AG20443 (cell line): ENCODE measurements at regions not wholly inside any gene's neighbourhood (a gene's known extent, or its start where the extent isn't known, plus 50 kb on each side); places are given as distances from the start of the nearest gene placed in this dataset.
A peak's percentile ranks its signal among the peaks of the same experiment; 100 is the strongest.
"Not testable (repeated sequence)": the region's sequence is repeated elsewhere in the genome, so short reads cannot be mapped to it uniquely, and the experiment has no call there.

Experiments used
- DNase-seq: peaks from one replicate; pipeline ENCODE4 v3.0.0; 2012; ENCODE audit warnings: low spot score, mixed read lengths

- DNase-seq: no peak
These were observed 228.6 kb downstream of the ZNF621 start for GRCh38 chr3:40753291-40753770.

DNA sequence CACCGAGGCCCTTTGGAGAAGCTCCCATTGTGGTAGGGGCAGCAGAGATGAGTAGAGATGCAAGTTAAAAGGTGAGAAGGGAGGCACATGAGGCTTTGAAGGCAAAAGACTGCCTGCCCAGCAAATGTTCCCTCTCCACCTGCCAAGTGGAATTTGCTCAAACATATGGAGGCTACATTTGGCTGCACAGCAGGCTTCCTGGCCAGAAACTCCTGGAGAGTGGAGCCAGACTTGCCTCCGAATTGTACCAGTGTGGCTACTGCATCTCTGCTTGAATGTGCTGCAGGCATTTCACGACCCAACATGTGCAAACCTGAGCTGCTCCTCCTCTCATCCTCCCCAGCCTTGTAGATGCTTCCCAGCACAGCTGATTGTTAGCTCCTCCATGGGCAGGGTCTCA, 229.2 kb downstream of the ZNF621 start:
- DNase-seq: no peak

- no peak for DNase-seq
These were observed 230.2 kb downstream of the ZNF621 start for GRCh38 chr3:40754994-40755393.

DNA sequence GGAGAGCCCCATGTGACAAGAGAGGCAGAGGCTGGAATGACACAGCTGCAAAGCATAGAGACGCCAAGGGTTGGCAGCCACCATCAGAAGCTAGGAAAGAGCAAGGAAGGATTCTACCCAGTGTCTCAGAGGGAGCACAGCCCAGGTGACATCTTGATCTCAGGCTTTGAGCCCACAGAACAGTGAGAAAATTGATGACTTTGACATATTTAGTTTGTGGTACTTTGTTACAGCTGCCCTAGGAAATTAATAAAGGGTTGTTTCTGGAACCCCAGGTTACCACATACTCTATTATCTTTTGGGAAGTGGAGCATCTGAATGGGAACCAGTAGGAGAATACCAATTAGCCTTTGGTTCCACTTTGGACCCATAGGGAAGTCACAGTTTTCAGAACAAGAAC, 231.7 kb downstream of the ZNF621 start:
- no peak for DNase-seq

GRCh38 chr3:40762771-40763170, 238.0 kb downstream of the ZNF621 start:
- DNase-seq: not testable (repeated sequence)

DNA sequence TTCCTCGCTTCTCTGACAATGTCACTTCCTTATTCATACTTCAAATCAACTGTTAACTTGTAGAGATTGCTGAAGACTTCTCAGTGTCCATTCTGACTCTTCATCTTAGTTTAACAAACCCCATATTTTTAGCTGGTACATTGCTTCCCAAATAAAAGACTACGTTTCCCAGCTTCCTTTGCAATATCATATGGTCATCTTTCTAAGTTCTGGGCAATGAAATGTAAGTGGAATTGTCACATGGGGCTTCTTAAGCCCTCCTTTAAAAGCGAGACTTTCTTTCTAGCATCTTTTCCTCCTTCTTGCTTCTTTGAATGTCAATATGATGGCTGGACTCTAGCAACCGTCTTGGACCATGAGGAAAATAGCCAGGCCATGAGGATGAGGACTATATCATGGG, 239.0 kb downstream of the ZNF621 start:
- DNase-seq: no peak

DNA sequence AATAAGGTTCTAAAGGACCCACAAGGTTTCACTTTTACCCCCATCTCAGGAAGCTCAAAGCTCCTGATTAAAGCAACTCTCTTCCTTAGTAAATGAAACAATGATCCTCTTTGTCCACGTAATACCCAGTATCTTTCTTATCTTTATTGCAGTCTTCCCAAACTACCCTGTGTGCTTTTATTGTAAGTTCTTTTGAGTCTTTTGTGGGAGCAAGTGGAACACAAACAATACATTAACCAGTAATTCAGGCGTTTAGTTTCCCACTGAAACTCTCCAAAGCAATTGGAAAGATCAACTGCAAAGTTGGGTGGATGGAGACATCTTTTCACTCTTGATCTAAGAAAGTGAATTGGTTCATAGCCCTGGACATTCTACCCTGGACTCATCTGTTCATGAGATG, 240.0 kb downstream of the ZNF621 start:
- no peak for DNase-seq

DNA sequence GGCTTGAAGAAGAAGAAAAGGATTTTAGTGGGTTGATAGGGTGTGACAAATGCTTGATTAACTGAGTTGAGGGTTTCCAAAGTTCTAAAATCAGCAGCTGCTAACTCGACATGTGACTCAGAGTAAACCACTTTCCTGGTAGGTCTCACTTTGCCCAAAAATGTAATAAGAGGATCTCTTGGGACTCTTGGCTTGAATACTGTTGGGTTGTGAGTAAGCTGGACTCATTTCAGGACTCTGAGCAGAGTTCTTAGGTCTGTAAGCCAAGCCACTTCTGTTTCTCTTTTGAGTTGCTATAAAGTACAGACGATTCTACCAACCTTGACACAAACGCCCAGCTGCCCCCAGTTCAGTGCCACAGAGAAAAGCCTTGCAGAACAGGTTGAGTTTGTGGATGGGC, 241.1 kb downstream of the ZNF621 start:
- DNase-seq: no peak

DNA sequence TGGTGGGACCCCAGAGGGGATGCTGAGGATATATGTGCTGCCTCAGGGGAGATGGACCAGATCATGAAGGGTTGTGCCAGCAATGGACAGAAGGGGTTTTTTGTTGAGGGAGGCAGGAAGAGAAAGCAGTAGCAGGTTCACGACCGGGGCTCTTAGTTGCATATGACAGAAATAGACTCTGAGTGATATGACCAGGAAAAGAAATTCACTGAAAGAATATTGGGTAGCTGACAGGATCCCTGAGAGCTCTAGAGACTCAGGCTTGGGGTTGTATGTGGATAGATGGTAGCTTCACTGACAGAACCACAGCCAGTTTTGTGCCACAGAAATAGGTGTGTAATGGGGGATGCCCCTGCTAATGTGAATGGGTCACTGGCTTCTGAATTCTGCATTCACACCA, 241.6 kb downstream of the ZNF621 start:
- DNase-seq: no peak

- no peak for DNase-seq
These were observed 243.3 kb downstream of the ZNF621 start for GRCh38 chr3:40768046-40768445.

- DNase-seq: no peak
These were observed 243.8 kb downstream of the ZNF621 start for GRCh38 chr3:40768536-40768935.

GRCh38 chr3:40770061-40770460, 245.3 kb downstream of the ZNF621 start:
- no peak for DNase-seq

- DNase-seq: no peak
These were observed 246.4 kb downstream of the ZNF621 start for GRCh38 chr3:40771112-40771511.

- DNase-seq: no peak
These were observed 254.3 kb downstream of the ZNF621 start for GRCh38 chr3:40779039-40779438.

GRCh38 chr3:40780291-40780924, 255.6 kb downstream of the ZNF621 start:
- DNase-seq: peak; percentile 72

GRCh38 chr3:40780925-40781406, 256.2 kb downstream of the ZNF621 start:
- DNase-seq: peak; percentile 43

GRCh38 chr3:40782111-40782721, 257.5 kb downstream of the ZNF621 start:
- no peak for DNase-seq

- DNase-seq: no peak
These were observed 266.0 kb downstream of the ZNF621 start for GRCh38 chr3:40790746-40791145.

- no peak for DNase-seq
These were observed 269.0 kb downstream of the ZNF621 start for GRCh38 chr3:40793730-40794129.

GRCh38 chr3:40800343-40800742, 275.6 kb downstream of the ZNF621 start:
- peak; percentile 74 for DNase-seq

DNA sequence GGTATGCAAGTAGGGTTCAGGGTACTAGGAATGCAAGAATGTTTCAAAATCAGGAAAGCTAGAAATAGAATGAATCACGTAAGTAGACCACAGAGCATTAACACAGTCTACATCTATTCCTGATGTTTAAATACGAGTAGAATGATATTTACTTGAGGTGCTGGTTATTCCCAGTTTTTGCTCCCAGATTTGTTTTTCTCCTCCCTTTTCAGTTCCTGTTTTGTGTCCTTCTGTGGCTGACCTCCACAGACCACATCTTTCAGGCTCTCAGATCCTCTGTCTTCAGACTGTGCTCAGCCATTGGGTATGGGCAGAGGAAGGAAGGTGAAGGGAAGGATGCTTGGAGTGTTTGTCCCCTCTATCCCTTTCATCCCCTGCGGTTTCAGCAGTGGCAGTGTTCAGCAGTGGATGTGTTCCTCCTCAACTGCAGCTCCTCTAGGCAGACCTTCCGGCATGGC, 276.6 kb downstream of the ZNF621 start:
- DNase-seq: no peak

DNA sequence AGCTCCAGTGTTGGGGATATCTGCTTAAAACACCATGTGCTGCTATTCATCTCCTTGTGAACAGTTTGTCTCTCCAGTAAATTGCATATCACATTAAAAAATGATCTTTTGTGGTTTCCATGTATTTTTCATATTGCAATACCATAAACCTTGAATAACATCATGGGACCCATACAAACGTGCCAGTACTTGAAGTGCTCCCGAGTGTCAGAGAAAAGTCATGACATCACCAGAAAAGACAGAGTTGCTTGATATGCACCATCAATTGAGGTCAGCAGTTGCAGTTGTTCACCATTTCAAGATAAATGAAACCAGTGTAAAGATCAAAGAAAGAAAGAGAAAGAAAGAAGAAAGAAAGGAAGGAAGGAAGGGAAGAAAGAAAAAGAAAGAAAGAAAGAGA, 278.6 kb downstream of the ZNF621 start:
- no peak for DNase-seq

GRCh38 chr3:40805456-40805855, 280.7 kb downstream of the ZNF621 start:
- DNase-seq: no peak

GRCh38 chr3:40810813-40811212, 286.1 kb downstream of the ZNF621 start:
- no peak for DNase-seq
